H9 (cell line): ENCODE measurements at regions not wholly inside any gene's neighbourhood (a gene's known extent, or its start where the extent isn't known, plus 50 kb on each side); places are given as distances from the start of the nearest gene placed in this dataset.

Source experiments
- DNase-seq: peaks from one replicate; pipeline ENCODE4 v3.0.0-alpha.2; 2017
- H2AFZ ChIP-seq: one replicate; pipeline ENCODE4 v1.6.1; 2013; ENCODE audit warnings: mild to moderate bottlenecking, low read length, control low read depth, moderate library complexity
- H2AK5ac ChIP-seq: 2 replicates; pipeline ENCODE4 v1.6.1; 2013; ENCODE audit warnings: low read length, control low read depth, mixed read lengths; ENCODE audit not compliant: insufficient read length
- H2BK120ac ChIP-seq: one replicate; pipeline ENCODE4 v1.6.1; 2013; ENCODE audit warnings: low read depth, mild to moderate bottlenecking, low read length, control low read depth, inconsistent platforms; ENCODE audit not compliant: poor library complexity, severe bottlenecking
- H2BK12ac ChIP-seq: 2 replicates; pipeline ENCODE4 v1.6.1; 2013; ENCODE audit warnings: low read length, control low read depth, mixed read lengths, low read depth; ENCODE audit not compliant: insufficient read length
- H2BK15ac ChIP-seq: 2 replicates; pipeline ENCODE4 v1.6.1; 2013; ENCODE audit warnings: low read depth, low read length, control low read depth
- H2BK20ac ChIP-seq: one replicate; pipeline ENCODE4 v1.6.1; 2013; ENCODE audit warnings: low read depth, mild to moderate bottlenecking, low read length, control low read depth, inconsistent platforms; ENCODE audit not compliant: poor library complexity, severe bottlenecking
- H2BK5ac ChIP-seq: 2 replicates; pipeline ENCODE4 v1.6.1; 2013; ENCODE audit warnings: low read length, control low read depth, mixed read lengths; ENCODE audit not compliant: insufficient read length
- H3K14ac ChIP-seq: 2 replicates; pipeline ENCODE4 v1.6.1; 2013; ENCODE audit warnings: low read length, control low read depth; ENCODE audit not compliant: insufficient read depth
- H3K18ac ChIP-seq: 2 replicates; pipeline ENCODE4 v1.6.1; 2013; ENCODE audit warnings: low read depth, mild to moderate bottlenecking, mixed read lengths, low read length, control low read depth; ENCODE audit not compliant: insufficient read length
- H3K23ac ChIP-seq: 2 replicates; pipeline ENCODE4 v1.6.1; 2013; ENCODE audit warnings: low read length, control low read depth, mixed read lengths, low read depth; ENCODE audit not compliant: insufficient read length
- H3K23me2 ChIP-seq: 2 replicates; pipeline ENCODE4 v1.6.1; 2013; ENCODE audit warnings: low read depth, mild to moderate bottlenecking, mixed read lengths, low read length, control low read depth; ENCODE audit not compliant: insufficient read length, poor library complexity, severe bottlenecking
- H3K27ac ChIP-seq: 2 replicates; pipeline ENCODE4 v1.5.1; 2013; ENCODE audit warnings: low read length, control low read depth, mixed read lengths, low read depth; ENCODE audit not compliant: insufficient read length
- H3K27me3 ChIP-seq: 2 replicates; pipeline ENCODE4 v1.6.1; 2013; ENCODE audit warnings: low read length, control low read depth, inconsistent platforms; ENCODE audit not compliant: insufficient read depth
- H3K4ac ChIP-seq: 2 replicates; pipeline ENCODE4 v1.6.1; 2013; ENCODE audit warnings: low read depth, mild to moderate bottlenecking, control low read depth, inconsistent platforms, low read length, moderate library complexity
- H3K4me1 ChIP-seq: 2 replicates; pipeline ENCODE4 v1.6.1; 2013; ENCODE audit warnings: low read length, control low read depth, inconsistent platforms; ENCODE audit not compliant: insufficient read depth
- H3K4me2 ChIP-seq: 2 replicates; pipeline ENCODE4 v1.6.1; 2013; ENCODE audit warnings: low read length, control low read depth, mixed read lengths; ENCODE audit not compliant: insufficient read length, insufficient read depth
- H3K56ac ChIP-seq: 2 replicates; pipeline ENCODE4 v1.6.1; 2013; ENCODE audit warnings: low read depth, mild to moderate bottlenecking, mixed read lengths, low read length, control low read depth; ENCODE audit not compliant: insufficient read length
- H3K79me1 ChIP-seq: 2 replicates; pipeline ENCODE4 v1.6.1; 2013; ENCODE audit warnings: low read depth, mild to moderate bottlenecking, moderate library complexity, low read length, control low read depth, inconsistent platforms; ENCODE audit not compliant: insufficient read depth, poor library complexity, severe bottlenecking
- H3K79me2 ChIP-seq: 2 replicates; pipeline ENCODE4 v1.6.1; 2013; ENCODE audit warnings: low read length, control low read depth, inconsistent platforms; ENCODE audit not compliant: insufficient read depth
- H3K9ac ChIP-seq: 2 replicates; pipeline ENCODE4 v1.6.1; 2013; ENCODE audit warnings: low read length, control low read depth, mixed read lengths; ENCODE audit not compliant: insufficient read length; ENCODE audit errors: extremely low read depth
- H3K9me3 ChIP-seq: one replicate; pipeline ENCODE4 v1.6.1; 2013; ENCODE audit warnings: low read depth, low read length, inconsistent platforms; ENCODE audit not compliant: control insufficient read depth
- H3T11ph ChIP-seq: one replicate; pipeline ENCODE4 v1.6.1; 2013; ENCODE audit warnings: mild to moderate bottlenecking, low read length, control low read depth, inconsistent platforms
- H4K20me1 ChIP-seq: one replicate; pipeline ENCODE4 v1.6.1; 2013; ENCODE audit not compliant: control insufficient read depth, insufficient read length, insufficient read depth
- H4K5ac ChIP-seq: 2 replicates; pipeline ENCODE4 v1.6.1; 2013; ENCODE audit warnings: low read depth, mild to moderate bottlenecking, mixed read lengths, low read length, control low read depth; ENCODE audit not compliant: insufficient read length
- H4K8ac ChIP-seq: replicated peaks from 2 replicates; pipeline ENCODE4 v1.6.1; 2013; ENCODE audit warnings: low read length, control low read depth, mixed read lengths, low read depth; ENCODE audit not compliant: insufficient read length
- H4K91ac ChIP-seq: 2 replicates; pipeline ENCODE4 v1.6.1; 2013; ENCODE audit warnings: low read depth, mild to moderate bottlenecking, moderate library complexity, mixed read lengths, low read length, control low read depth; ENCODE audit not compliant: insufficient read length
- H3K27ac Mint-ChIP-seq, 3 experiments: 2 replicates in 2 of 3; 3 replicates in 1 of 3; pipeline ENCODE4 v1.8.0; 2020 to 2021; ENCODE audit warnings: mixed read lengths in 3 of 3, mild to moderate bottlenecking in 1 of 3, moderate library complexity in 1 of 3
- H3K27me3 Mint-ChIP-seq: 2 replicates; pipeline ENCODE4 v1.8.0; 2021; ENCODE audit warnings: low read depth, mild to moderate bottlenecking, moderate library complexity, mixed read lengths
- H3K36me3 Mint-ChIP-seq, 3 experiments: 2 replicates in 2 of 3; 3 replicates in 1 of 3; pipeline ENCODE4 v1.8.0; 2020 to 2021; ENCODE audit warnings: low read depth in 3 of 3, mixed read lengths in 3 of 3; ENCODE audit not compliant: insufficient read depth in 1 of 3
- H3K4me1 Mint-ChIP-seq, 2 experiments: 2 replicates each; pipeline ENCODE4 v1.8.0; 2020; ENCODE audit warnings: mixed read lengths in 2 of 2
- H3K4me3 Mint-ChIP-seq, 2 experiments: 2 replicates in 1 of 2; 3 replicates in 1 of 2; pipeline ENCODE4 v1.8.0; 2020 to 2021; ENCODE audit warnings: mild to moderate bottlenecking in 2 of 2, mixed read lengths in 2 of 2, moderate library complexity in 1 of 2
- H3K9me3 Mint-ChIP-seq, 2 experiments: 2 replicates in 1 of 2; 3 replicates in 1 of 2; pipeline ENCODE4 v1.8.0; 2020; ENCODE audit warnings: mild to moderate bottlenecking in 2 of 2, mixed read lengths in 2 of 2, moderate library complexity in 1 of 2
- CTCF ChIP-seq: fragments of 200-600 bp; sonication (generic); conservative IDR thresholded peaks from 3 replicates; pipeline ENCODE4 v1.8.0; 2021; ENCODE audit warnings: antibody characterized with exemption, mild to moderate bottlenecking
- WGBS: extraction: QIAGEN DNeasy Blood & Tissue Kit; methylation state at CpG from one replicate; pipeline ENCODE4 v1.1.7; 2013; ENCODE audit warnings: missing lambda C conversion rate, low lambda C conversion rate, mixed read lengths; ENCODE audit not compliant: insufficient read length; ENCODE audit errors: extremely low coverage; 5-methylcytosine and 5-hydroxymethylcytosine counted together

- H3K23ac ChIP-seq = no peak overlapping the region
- Mint-ChIP-seq H3K9me3 (peaks cover 22 to 29% of the 10 kb centered on the region in 2 experiments), H3K27ac (no peak overlapping the region), H3K36me3 (peaks cover 2 to 23% (median 4%) of the 10 kb centered on the region in 3 experiments), H3K27me3 (no peaks in the 10 kb centered on the region; the same call in 1 of the 2 replicates), H3K4me3 (no peak overlapping the region), H3K4me1 (no peaks in the 10 kb centered on the region; a peak in 1 of 4 replicates)
- no peak overlapping the region for H2BK120ac ChIP-seq
- no peaks in the 10 kb centered on the region for H3K23me2 ChIP-seq
- no peak overlapping the region for H3K9ac ChIP-seq
- no peak overlapping the region for H2AK5ac ChIP-seq
- H3K14ac ChIP-seq = no peak overlapping the region
- H3T11ph ChIP-seq = no peak overlapping the region
- H3K18ac ChIP-seq = no peak overlapping the region
- H2BK5ac ChIP-seq = no peak overlapping the region
- H2BK20ac ChIP-seq = no peak overlapping the region
- no CpG with 5 or more reads among the region's 1 CpG for WGBS
- H3K79me2 ChIP-seq = no peaks in the 10 kb centered on the region
- no peak overlapping the region for H4K8ac ChIP-seq
- no peaks in the 10 kb centered on the region for H3K9me3 ChIP-seq
- no peak overlapping the region for H3K4ac ChIP-seq
- no peak for TF ChIP-seq CTCF
- no peak overlapping the region for H2BK12ac ChIP-seq
- H3K79me1 ChIP-seq = no peaks in the 10 kb centered on the region
- DNase-seq = no peak
- H3K4me1 ChIP-seq = no peaks in the 10 kb centered on the region
- H3K56ac ChIP-seq = no peak overlapping the region
- no peak overlapping the region for H4K5ac ChIP-seq
- no peaks in the 10 kb centered on the region for H3K27me3 ChIP-seq
- H3K27ac ChIP-seq = no peak overlapping the region
- H3K4me2 ChIP-seq = no peak overlapping the region
- H4K20me1 ChIP-seq = no peaks in the 10 kb centered on the region
- H4K91ac ChIP-seq = no peak overlapping the region
- H2BK15ac ChIP-seq = no peak overlapping the region
- no peak overlapping the region for H2AFZ ChIP-seq
These were observed 227.3 kb downstream of the CXCL12 start for GRCh38 chr10:44157574-44157973.
